ENCODE measurements at regions not wholly inside any gene's neighbourhood (a gene's known extent, or its start where the extent isn't known, plus 50 kb on each side); places are given as distances from the start of the nearest gene placed in this dataset.
A peak's percentile ranks its signal among the peaks of the same experiment; 100 is the strongest.

DNA sequence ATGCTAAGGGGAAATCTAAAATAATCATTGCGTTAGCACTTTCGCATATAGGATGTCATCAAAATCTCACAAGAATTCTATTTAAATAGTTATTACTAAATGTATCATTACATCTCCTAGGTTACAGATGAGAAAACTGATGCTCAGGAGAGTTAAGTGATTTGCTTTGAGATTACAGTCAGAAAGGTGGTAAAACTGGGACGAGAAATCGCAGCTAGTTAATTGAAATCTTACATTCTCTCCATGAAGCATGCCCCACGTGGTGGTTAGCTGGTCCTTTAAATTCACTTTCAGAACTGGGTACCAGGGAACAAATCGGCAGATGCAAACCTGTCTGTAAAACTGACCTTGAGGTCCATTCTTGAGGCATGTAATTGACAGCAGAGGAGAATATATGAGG lies 71.8 kb upstream of the PLEKHG7 start (continued):
- no peak for TF ChIP-seq ZNF555 (tag by site-specific recombination; conservative IDR thresholded peaks at IDR 0.05)
- TF ChIP-seq ZNF155 (tag by site-specific recombination; IDR thresholded peaks at IDR 0.05): no peak
- no peak for TF ChIP-seq PRDM2 (tag by site-specific recombination; IDR thresholded peaks at IDR 0.05; ENCODE audit: borderline replicate concordance)
- no peak for TF ChIP-seq ZNF776 (tag by site-specific recombination; IDR thresholded peaks at IDR 0.05; ENCODE audit: borderline replicate concordance)
- no peak for TF ChIP-seq ZSCAN23 (tag by site-specific recombination; IDR thresholded peaks at IDR 0.05)
- no peak for TF ChIP-seq GFI1B (tag by site-specific recombination; IDR thresholded peaks at IDR 0.05)
- TF ChIP-seq, protein P1, sequence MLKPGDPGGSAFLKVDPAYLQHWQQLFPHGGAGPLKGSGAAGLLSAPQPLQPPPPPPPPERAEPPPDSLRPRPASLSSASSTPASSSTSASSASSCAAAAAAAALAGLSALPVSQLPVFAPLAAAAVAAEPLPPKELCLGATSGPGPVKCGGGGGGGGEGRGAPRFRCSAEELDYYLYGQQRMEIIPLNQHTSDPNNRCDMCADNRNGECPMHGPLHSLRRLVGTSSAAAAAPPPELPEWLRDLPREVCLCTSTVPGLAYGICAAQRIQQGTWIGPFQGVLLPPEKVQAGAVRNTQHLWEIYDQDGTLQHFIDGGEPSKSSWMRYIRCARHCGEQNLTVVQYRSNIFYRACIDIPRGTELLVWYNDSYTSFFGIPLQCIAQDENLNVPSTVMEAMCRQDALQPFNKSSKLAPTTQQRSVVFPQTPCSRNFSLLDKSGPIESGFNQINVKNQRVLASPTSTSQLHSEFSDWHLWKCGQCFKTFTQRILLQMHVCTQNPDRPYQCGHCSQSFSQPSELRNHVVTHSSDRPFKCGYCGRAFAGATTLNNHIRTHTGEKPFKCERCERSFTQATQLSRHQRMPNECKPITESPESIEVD (tag by site-specific recombination; IDR thresholded peaks at IDR 0.05): no peak
- no peak for TF ChIP-seq GLIS1 (tag by site-specific recombination; IDR thresholded peaks at IDR 0.05)
- TF ChIP-seq ZBTB7A (tag by site-specific recombination; IDR thresholded peaks at IDR 0.05; ENCODE audit: low read depth): no peak
- TF ChIP-seq, protein P2, sequence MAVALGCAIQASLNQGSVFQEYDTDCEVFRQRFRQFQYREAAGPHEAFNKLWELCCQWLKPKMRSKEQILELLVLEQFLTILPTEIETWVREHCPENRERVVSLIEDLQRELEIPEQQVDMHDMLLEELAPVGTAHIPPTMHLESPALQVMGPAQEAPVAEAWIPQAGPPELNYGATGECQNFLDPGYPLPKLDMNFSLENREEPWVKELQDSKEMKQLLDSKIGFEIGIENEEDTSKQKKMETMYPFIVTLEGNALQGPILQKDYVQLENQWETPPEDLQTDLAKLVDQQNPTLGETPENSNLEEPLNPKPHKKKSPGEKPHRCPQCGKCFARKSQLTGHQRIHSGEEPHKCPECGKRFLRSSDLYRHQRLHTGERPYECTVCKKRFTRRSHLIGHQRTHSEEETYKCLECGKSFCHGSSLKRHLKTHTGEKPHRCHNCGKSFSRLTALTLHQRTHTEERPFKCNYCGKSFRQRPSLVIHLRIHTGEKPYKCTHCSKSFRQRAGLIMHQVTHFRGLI (tag by site-specific recombination; IDR thresholded peaks at IDR 0.05): no peak

DNA sequence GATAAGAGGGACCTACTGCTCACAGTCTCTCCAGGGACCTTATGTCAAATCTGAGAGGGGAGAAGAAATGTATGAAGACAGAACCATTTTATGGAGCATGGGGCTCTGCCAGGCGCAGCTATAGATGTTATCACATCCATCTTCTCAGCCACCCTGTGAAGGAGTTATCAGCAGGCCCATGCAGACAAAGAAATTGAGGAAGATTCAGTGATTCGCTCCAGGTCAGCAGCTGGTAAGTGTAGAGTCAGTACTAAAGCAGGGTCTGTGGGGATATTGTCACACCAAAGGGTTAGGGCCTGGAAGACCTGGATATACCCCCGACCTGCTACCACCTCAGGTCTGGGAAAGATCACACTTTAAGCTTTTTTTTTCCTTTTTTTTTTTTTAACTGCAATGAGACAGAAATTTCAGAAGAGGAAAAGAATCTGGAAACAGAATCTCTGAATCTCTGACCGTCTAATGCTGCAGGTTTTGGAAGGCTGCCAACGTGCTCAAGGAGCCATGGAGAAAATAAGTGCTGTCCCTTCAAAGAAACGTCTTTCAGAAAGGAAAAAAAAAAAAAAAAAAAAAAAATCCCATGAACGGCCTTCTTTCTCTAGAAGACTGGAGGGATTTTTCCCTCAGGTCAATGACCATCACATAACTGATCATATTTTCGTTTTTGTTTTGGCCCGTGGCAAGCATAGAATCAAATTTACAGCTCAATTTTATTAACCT lies 73.3 kb upstream of the PLEKHG7 start:
- CTCF ChIA-PET: interaction anchor here (0.6 to 1.4 kb wide), 2 partner anchors 14 to 20 kb away, joined by 3 to 6 read pairs; no protein-coding TSS in a partner anchor
- POLR2A ChIA-PET: interaction anchor here (0.7 to 2.3 kb wide), 3 partner anchors 22 to 933 kb away, joined by 4 to 6 read pairs (median 5); partner anchors contain the start of gene BTG1
- no peak overlapping the region for H3K27ac ChIP-seq (ENCODE audit: extremely low read depth, low read depth, low read length)
- H3K9me3 ChIP-seq (ENCODE audit: control insufficient read depth, insufficient read depth, low read depth, low read length): no peaks in the 10 kb centered on the region
- no peak overlapping the region for H3K4me3 ChIP-seq (ENCODE audit: low read depth, low read length)
- no peak for TF ChIP-seq ZNF701 (tag by site-specific recombination; IDR thresholded peaks at IDR 0.05)
- TF ChIP-seq ZNF596 (tag by site-specific recombination; IDR thresholded peaks at IDR 0.05): no peak
- 0 out of 2 replicates have a peak, but pooled peaks have one; percentile 28 for TF ChIP-seq ZNF362 (tag by site-specific recombination; IDR thresholded peaks at IDR 0.05)
- 0 out of 2 replicates have a peak, but pooled peaks have one; percentile 24 for TF ChIP-seq TCF7L2 (IDR thresholded peaks at IDR 0.05; ENCODE audit: borderline replicate concordance, low read depth, low read length)
- H3K4me1 ChIP-seq (ENCODE audit: control insufficient read depth, insufficient read depth, low read length): peaks cover 11% of the 10 kb centered on the region; the same call in 1 of the 2 replicates
- no peaks in the 10 kb centered on the region for H3K36me3 ChIP-seq (ENCODE audit: control insufficient read depth in 2 of 2, insufficient read depth in 1 of 2, low read length in 2 of 2)
